SKM-1 treated with dmso at 0.1 percent for 144 hours (cell line): ENCODE measurements at regions not wholly inside any gene's neighbourhood (a gene's known extent, or its start where the extent isn't known, plus 50 kb on each side); places are given as distances from the start of the nearest gene placed in this dataset.

ENCODE experiments used
- DNase-seq: peaks from one replicate; lab custom pipeline; 2025; ENCODE audit not compliant: unreplicated experiment; lab: John Stamatoyannopoulos, UW

GRCh38 chr14:65243766-65244442 lies 141.6 kb upstream of the MAX start:
- no peak for DNase-seq

DNA sequence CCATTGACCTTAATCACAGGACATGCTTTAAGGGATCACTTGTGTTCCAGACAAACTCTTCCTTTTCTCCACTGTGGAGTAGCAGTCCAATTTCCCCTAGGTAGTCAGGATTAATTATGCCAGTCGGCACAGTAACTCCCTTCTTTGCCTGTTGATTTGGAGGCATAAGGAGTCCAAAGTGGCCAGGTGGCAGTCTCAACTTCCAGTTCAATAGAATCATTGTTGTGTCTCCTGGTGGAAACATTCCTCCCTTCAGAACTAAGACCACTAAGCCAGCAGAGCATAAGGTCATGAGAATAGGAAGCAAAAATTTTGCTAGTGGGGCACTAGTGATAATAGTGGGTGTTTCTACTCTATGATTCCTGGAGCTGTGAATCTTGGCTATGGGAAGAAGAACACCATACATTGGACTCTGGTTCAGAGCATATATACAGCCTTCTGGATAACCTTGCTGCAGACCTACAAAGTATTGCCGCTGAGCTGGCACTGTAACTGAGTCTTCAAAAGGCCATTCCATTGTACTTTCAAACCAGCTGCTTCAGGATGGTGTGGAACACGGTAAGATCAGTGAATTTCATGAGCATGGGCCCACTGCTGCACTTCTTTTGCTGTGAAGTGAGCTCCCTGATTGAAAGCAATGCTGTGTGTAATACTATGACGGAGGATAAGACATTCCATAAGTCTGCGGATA lies 147.3 kb upstream of the MAX start:
- DNase-seq = no peak

- no peak for DNase-seq
Observed at GRCh38 chr14:65250162-65250495, 147.8 kb upstream of the MAX start.

DNA sequence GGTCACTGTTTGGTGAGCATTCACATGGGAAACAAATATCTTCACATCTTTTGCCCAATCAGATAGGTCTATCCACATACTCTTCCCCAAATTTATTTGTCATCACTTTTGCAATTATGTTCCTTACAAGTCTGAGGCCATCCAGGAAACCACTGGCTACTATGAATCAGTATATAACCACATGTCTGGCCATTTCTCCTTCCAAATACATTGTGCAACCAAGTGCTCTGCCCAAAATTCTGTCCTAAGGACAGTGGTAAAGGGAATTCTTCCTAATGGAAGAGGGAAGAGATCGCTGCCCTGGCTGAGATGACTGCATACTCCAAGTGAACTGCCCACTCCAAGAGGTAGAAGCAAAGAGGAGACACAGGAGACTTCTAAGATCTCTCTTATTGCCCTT lies 148.9 kb upstream of the MAX start:
- DNase-seq = no peak

- DNase-seq = no peak
Observed at GRCh38 chr14:65252482-65253255, 150.4 kb upstream of the MAX start.

- no peak for DNase-seq
Observed at GRCh38 chr14:65255029-65255545, 152.8 kb upstream of the MAX start.

DNA sequence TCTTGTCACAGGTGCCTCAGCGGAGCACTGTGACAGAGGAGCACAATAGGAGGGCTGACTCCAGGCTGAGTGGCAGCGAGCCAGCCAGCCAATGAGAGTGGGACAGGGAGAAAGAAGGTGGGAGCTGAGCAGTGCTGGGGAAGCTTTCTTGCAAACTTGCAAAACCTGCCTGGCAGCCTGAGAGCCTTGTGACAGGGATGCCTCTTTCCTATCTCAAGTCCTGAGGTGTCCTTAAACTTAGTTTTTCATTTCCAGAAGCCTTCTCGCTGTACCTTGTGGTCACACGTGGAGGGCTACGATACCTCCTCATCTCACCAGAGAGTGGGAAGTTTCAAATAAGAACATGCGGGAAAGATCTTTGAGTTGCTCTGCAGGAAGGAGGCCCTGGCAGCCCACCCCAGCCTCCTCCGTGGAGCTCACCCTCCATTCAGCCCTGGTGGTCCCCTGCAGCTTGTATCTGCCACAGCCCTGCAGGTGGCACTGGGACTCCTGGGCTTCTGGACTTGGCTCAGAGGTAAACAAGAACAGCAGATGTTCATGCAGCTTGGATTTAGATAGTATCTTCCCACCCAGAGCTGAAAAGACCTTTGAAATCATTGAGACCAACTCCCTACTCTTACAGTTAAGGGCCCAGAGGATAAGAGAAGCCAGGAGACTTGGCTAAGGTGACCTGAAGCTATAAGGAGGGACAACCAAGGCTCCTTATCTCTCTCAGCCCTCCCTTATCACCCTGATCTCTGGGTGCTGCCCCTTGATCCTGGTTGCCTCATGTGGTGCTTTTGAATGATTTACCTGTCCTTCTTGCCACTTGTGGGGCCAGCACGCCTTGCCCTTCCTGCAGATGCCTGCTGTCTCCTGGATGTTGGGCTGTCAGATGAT lies 153.5 kb upstream of the MAX start:
- no peak for DNase-seq

DNA sequence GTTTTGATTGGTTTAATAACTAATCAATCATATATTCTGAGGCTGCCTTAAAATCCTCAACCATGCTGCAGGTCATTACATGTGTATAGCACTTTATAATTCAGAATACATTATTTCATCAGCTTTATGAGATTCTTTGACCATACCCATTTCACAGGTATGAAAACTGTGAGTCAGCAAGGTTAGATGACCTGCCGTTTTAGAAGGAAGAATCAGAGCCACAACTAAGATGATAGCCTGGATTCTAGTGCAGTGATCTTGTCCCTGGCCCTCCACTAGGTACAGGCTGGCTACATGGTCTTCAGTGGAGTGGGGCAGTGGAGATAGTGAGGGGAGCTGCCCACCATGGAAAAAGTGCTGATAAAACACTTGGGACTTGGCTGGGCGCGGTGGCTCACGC lies 154.4 kb upstream of the MAX start:
- no peak for DNase-seq

- no peak for DNase-seq
Observed at GRCh38 chr14:65257425-65257824, 155.1 kb upstream of the FUT8 start.

GRCh38 chr14:65258391-65258790 lies 154.1 kb upstream of the FUT8 start:
- no peak for DNase-seq

GRCh38 chr14:65259000-65259399 lies 153.5 kb upstream of the FUT8 start:
- DNase-seq = no peak

GRCh38 chr14:65260786-65261185 lies 151.7 kb upstream of the FUT8 start:
- DNase-seq = no peak

GRCh38 chr14:65261425-65261920 lies 151.1 kb upstream of the FUT8 start:
- no peak for DNase-seq

GRCh38 chr14:65261946-65262345 lies 150.6 kb upstream of the FUT8 start:
- no peak for DNase-seq

DNA sequence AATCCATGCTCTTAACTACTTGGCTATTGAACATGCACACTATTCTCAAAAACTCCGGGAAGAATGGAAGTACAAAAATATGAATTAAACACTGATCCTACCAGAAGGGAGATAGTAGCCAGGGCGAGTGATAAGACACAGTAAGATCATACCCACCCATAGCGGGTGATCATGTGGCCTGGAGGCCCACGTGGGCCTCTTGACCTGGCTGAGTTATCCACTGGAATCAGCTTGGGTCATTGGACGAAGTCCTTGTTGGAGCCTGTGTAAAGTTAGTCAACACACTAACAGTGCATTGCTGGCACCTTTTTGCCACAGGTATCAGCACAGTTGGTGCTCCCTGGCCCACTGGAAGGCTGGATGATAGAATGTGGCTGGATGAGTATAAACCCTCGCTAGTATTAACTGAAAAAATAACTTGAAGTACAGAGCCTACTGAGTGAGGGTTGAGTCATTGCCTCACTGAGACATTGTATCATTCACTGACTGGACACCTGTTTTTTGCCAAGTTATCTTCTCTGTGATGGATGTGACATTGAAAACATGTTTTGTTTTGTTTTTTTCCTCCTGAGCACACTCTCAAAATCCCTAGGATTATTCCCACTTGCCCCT lies 149.2 kb upstream of the FUT8 start:
- no peak for DNase-seq

- DNase-seq = no peak
Observed at GRCh38 chr14:65267856-65268255, 144.7 kb upstream of the FUT8 start.

GRCh38 chr14:65268594-65268993 lies 143.9 kb upstream of the FUT8 start:
- no peak for DNase-seq

DNA sequence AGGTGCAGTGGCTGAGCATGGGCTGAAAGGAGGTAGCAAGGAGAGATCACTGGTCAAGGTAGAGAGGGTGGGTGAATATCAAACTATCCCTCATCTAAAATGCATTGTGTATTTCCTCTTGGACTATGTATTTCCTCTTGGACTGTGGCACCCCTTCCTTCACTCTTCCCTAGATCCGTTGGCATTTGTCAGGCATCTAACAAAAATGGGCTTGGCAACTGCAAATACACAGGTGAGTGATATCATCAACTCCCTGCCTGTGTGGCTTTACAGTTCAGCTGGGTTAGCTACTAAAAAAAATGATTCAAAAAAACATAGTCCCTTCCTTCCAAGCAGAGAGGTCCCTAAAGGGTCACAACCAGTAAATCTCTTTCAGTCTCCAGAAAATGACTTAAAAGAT lies 142.8 kb upstream of the FUT8 start:
- no peak for DNase-seq

GRCh38 chr14:65277027-65277426 lies 135.5 kb upstream of the FUT8 start:
- DNase-seq = no peak

- no peak for DNase-seq
Observed at GRCh38 chr14:65277580-65278270, 134.8 kb upstream of the FUT8 start.
